IMR-90 (cell line): ENCODE measurements at regions not wholly inside any gene's neighbourhood (a gene's known extent, or its start where the extent isn't known, plus 50 kb on each side); places are given as distances from the start of the nearest gene placed in this dataset.

Experiments
- BHLHE40 ChIP-seq: fragments of 150-350 bp; IDR thresholded peaks from 2 replicates; pipeline ENCODE4 v1.6.1; 2016; ENCODE audit warnings: mild to moderate bottlenecking, low read depth, low read length
- CEBPB ChIP-seq: IDR thresholded peaks from 2 replicates; pipeline ENCODE4 v1.6.1; 2012; ENCODE audit warnings: low read depth, low read length, improper control_type of control experiment
- MAFK ChIP-seq: IDR thresholded peaks from 2 replicates; pipeline ENCODE4 v1.6.1; 2012; ENCODE audit warnings: low read depth, low read length, improper control_type of control experiment
- MAZ ChIP-seq: IDR thresholded peaks from 2 replicates; pipeline ENCODE4 v1.6.1; 2012; ENCODE audit warnings: low read depth, mild to moderate bottlenecking, low read length, improper control_type of control experiment, moderate library complexity, borderline replicate concordance
- NFE2L2 ChIP-seq: fragments of 150-350 bp; IDR thresholded peaks from 2 replicates; pipeline ENCODE4 v1.6.1; 2016; ENCODE audit warnings: low read depth, mild to moderate bottlenecking, low read length
- POLR2A ChIP-seq: IDR thresholded peaks from 2 replicates; pipeline ENCODE4 v1.6.1; 2012; ENCODE audit warnings: mild to moderate bottlenecking, low read depth, low read length
- RCOR1 ChIP-seq: IDR thresholded peaks from 2 replicates; pipeline ENCODE4 v1.6.1; 2012; ENCODE audit warnings: mild to moderate bottlenecking, low read length, improper control_type of control experiment; ENCODE audit not compliant: insufficient replicate concordance
- RFX5 ChIP-seq: IDR thresholded peaks from 2 replicates; pipeline ENCODE4 v1.8.0; 2012; ENCODE audit warnings: low read depth, mild to moderate bottlenecking, low read length, moderate library complexity
- SMC3 ChIP-seq: fragments of 150-350 bp; IDR thresholded peaks from 2 replicates; pipeline ENCODE4 v1.6.1; 2016; ENCODE audit warnings: low read depth, mild to moderate bottlenecking, antibody characterized with exemption, low read length, moderate library complexity
- TF ChIP-seq, protein P1 (sequence below): conservative IDR thresholded peaks from 2 replicates; pipeline ENCODE4 v1.5.1; 2012; ENCODE audit warnings: mild to moderate bottlenecking, low read depth, low read length, improper control_type of control experiment
- TF ChIP-seq, protein P2 (sequence below): fragments of 150-350 bp; IDR thresholded peaks from 2 replicates; pipeline ENCODE4 v1.6.1; 2016; ENCODE audit warnings: low read depth, mild to moderate bottlenecking, low read length, moderate library complexity, borderline replicate concordance
- TF ChIP-seq, protein P3 (sequence below): fragments of 150-350 bp; IDR thresholded peaks from 2 replicates; pipeline ENCODE4 v1.6.1; 2017; ENCODE audit warnings: mild to moderate bottlenecking, antibody characterized with exemption, low read length, low read depth

DNA sequence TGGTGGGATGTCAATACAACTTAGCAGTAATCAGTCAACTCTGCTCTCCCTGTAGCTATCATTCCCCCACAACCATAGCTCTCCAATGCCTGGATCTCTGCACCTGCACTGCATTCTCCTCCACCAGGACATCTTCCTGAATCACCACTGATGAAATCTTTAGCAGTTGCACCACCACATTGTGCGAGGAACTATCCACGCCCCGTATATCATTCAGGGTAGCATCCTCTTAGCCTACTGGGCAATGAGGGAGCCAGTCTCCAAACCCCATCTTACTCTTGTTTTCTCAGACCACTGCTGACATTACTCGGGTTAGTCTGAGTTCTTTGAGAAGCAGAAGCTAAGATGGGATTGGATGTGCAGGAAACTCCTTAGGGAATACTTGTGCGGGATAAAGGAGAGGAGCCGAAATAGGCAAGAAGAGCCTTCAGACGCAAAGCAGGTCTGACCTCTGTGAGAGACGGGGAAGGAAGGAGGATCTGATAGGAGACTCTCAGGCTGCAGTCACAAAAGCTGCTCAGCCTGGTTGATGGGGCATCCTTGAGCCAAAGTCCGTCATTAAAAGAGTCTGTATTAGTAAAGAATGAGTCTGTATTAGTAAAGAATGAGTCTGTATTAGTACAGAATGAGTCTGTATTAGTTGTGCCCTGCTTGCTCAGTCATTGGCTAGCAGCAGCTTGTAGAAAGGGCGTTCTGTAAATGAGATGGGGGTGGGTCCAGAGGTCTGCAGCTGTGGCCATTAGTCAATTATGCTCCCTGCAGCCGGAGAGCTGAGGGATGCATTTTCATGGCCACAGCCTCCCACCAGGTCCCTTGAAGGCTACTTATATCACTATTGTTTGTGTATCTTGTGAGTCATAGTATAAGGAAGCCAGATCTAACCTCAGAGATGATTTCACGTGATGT lies 49.6 kb upstream of the RASSF3 start:
- no peak for TF ChIP-seq NFE2L2
- TF ChIP-seq POLR2A = no peak
- TF ChIP-seq, protein P1, sequence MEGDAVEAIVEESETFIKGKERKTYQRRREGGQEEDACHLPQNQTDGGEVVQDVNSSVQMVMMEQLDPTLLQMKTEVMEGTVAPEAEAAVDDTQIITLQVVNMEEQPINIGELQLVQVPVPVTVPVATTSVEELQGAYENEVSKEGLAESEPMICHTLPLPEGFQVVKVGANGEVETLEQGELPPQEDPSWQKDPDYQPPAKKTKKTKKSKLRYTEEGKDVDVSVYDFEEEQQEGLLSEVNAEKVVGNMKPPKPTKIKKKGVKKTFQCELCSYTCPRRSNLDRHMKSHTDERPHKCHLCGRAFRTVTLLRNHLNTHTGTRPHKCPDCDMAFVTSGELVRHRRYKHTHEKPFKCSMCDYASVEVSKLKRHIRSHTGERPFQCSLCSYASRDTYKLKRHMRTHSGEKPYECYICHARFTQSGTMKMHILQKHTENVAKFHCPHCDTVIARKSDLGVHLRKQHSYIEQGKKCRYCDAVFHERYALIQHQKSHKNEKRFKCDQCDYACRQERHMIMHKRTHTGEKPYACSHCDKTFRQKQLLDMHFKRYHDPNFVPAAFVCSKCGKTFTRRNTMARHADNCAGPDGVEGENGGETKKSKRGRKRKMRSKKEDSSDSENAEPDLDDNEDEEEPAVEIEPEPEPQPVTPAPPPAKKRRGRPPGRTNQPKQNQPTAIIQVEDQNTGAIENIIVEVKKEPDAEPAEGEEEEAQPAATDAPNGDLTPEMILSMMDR = no peak
- TF ChIP-seq RCOR1 = peak; percentile 85
- TF ChIP-seq MAFK = peak; percentile 66
- peak; percentile 98 for TF ChIP-seq BHLHE40
- TF ChIP-seq, protein P2, sequence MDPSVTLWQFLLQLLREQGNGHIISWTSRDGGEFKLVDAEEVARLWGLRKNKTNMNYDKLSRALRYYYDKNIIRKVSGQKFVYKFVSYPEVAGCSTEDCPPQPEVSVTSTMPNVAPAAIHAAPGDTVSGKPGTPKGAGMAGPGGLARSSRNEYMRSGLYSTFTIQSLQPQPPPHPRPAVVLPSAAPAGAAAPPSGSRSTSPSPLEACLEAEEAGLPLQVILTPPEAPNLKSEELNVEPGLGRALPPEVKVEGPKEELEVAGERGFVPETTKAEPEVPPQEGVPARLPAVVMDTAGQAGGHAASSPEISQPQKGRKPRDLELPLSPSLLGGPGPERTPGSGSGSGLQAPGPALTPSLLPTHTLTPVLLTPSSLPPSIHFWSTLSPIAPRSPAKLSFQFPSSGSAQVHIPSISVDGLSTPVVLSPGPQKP = no peak
- TF ChIP-seq, protein P3, sequence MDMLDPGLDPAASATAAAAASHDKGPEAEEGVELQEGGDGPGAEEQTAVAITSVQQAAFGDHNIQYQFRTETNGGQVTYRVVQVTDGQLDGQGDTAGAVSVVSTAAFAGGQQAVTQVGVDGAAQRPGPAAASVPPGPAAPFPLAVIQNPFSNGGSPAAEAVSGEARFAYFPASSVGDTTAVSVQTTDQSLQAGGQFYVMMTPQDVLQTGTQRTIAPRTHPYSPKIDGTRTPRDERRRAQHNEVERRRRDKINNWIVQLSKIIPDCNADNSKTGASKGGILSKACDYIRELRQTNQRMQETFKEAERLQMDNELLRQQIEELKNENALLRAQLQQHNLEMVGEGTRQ = no peak; the same call in 1 of the 2 replicates
- TF ChIP-seq SMC3 = no peak
- TF ChIP-seq CEBPB = peak; percentile 79
- TF ChIP-seq MAZ = peak; percentile 51; the same call in 1 of the 2 replicates
- peak; percentile 65 for TF ChIP-seq RFX5
